ENCODE measurements at regions not wholly inside any gene's neighbourhood (a gene's known extent, or its start where the extent isn't known, plus 50 kb on each side); places are given as distances from the start of the nearest gene placed in this dataset.

DNA sequence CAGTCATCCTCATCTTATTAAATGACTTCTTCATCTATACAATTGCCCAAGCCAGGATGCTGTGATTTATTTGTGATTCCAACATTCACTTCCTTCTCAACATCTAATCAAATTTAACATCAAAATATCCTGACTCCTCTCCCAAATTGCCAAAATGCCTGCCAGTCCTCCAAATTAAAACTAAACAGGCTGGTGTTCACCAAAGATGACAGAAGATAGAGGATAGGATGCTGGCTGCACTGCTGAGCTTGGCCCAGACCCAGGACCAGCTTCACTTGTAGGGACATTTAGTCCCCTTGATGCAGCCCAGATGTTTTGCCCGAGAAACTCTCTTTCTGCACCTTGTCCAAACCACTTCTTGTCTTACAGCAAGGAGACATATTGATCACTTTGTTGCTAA lies 540.0 kb upstream of the CNTNAP5 start:
- Histone ChIP-seq H2AFZ (ENCODE audit: low read depth) (no peak overlapping the region), H3K9me3 (no peaks in the 10 kb centered on the region), H3K27ac (ENCODE audit: low read depth in 2 of 2, low read length in 1 of 2) (peak overlapping the region in 1 of 2 experiments; percentile 22; a peak in 1 of 4 replicates), H4K20me1 (ENCODE audit: insufficient read depth) (no peaks in the 10 kb centered on the region), H3K36me3 (replicated peaks in 1 of 2; ENCODE audit: control insufficient read depth in 1 of 2, insufficient read depth in 2 of 2, low read length in 1 of 2) (no peaks in the 10 kb centered on the region), H3K4me2 (no peak overlapping the region), H3K4me3 (ENCODE audit: low read depth in 2 of 2, low read length in 1 of 2) (no peak overlapping the region), H3K9ac (no peak overlapping the region), H3K9me2 (no peaks in the 10 kb centered on the region), H3K27me3 (ENCODE audit: insufficient read depth) (no peaks in the 10 kb centered on the region), H3F3A (replicated peaks; ENCODE audit: insufficient read depth) (no peaks in the 10 kb centered on the region), H3K79me2 (ENCODE audit: insufficient read depth) (no peaks in the 10 kb centered on the region), H3K4me1 (ENCODE audit: control insufficient read depth in 1 of 2, insufficient read depth in 2 of 2, low read depth in 1 of 2, low read length in 1 of 2) (peaks cover 0 to 4% of the 10 kb centered on the region in 2 experiments; a peak in 2 of 4 replicates)
- TF ChIP-seq GATA2 (CRISPR knock-in tag; IDR thresholded peaks at IDR 0.05) (peak; percentile 67), SIN3A (IDR thresholded peaks at IDR 0.05; ENCODE audit: borderline replicate concordance, low read depth, low read length) (no peak), EP300 (IDR thresholded peaks at IDR 0.05; ENCODE audit: borderline replicate concordance in 1 of 2, low read depth in 1 of 2, low read length in 1 of 2) (peak in 1 of 2 experiments; percentile 56; a peak in 1 of 4 replicates)
- ChIA-PET POLR2A (no interaction called here), CTCF (no interaction called here)
- peak; percentile 15 for DNase-seq
- 0% methylated on average over 1 of the region's 1 CpG for WGBS (ENCODE audit: low lambda C conversion rate)

DNA sequence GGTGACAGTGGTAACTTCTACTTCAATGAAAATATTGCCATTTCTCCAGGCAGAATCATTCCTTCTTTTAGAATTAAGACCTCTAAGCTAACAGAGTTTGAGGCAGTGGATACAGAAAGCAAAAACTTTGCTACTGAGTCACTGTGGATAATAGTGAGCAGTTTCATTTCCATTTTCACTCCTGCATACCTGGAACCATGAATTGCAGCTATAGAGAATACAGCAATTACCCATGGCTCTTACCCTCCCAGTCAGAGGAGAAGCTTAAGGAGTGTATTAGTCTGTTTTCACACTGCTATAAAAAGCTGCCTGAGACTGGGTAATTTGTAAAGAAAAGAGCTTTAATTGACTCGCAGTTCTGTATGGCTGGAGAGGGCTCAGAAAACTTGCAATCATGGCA lies 531.4 kb upstream of the CNTNAP5 start:
- Histone ChIP-seq H3K36me3 (replicated peaks in 1 of 2; ENCODE audit: control insufficient read depth in 1 of 2, insufficient read depth in 2 of 2, low read length in 1 of 2) (no peaks in the 10 kb centered on the region), H3K27me3 (ENCODE audit: insufficient read depth) (no peaks in the 10 kb centered on the region), H3K9ac (no peak overlapping the region), H3K27ac (ENCODE audit: low read depth in 2 of 2, low read length in 1 of 2) (no peak overlapping the region), H3K4me2 (no peak overlapping the region), H3K79me2 (ENCODE audit: insufficient read depth) (no peaks in the 10 kb centered on the region), H4K20me1 (ENCODE audit: insufficient read depth) (no peaks in the 10 kb centered on the region), H3K4me1 (ENCODE audit: control insufficient read depth in 1 of 2, insufficient read depth in 2 of 2, low read depth in 1 of 2, low read length in 1 of 2) (no peaks in the 10 kb centered on the region), H3K4me3 (ENCODE audit: low read depth in 2 of 2, low read length in 1 of 2) (no peak overlapping the region), H2AFZ (ENCODE audit: low read depth) (no peak overlapping the region), H3K9me2 (no peaks in the 10 kb centered on the region), H3F3A (replicated peaks; ENCODE audit: insufficient read depth) (no peaks in the 10 kb centered on the region), H3K9me3 (no peaks in the 10 kb centered on the region)
- TF ChIP-seq SMC3 (IDR thresholded peaks at IDR 0.05; ENCODE audit: low read depth, low read length), result no peak
- WGBS (ENCODE audit: low lambda C conversion rate), result 25% methylated on average over 1 of the region's 1 CpG
- ChIA-PET CTCF (no interaction called here), POLR2A (no interaction called here)
- DNase-seq, result no peak

- POLR2A ChIA-PET, result no interaction called here
- Histone ChIP-seq H3K27me3 (ENCODE audit: insufficient read depth) (no peaks in the 10 kb centered on the region), H3K4me3 (ENCODE audit: low read depth in 2 of 2, low read length in 1 of 2) (no peak overlapping the region), H3K9ac (no peak overlapping the region), H3F3A (replicated peaks; ENCODE audit: insufficient read depth) (no peaks in the 10 kb centered on the region), H3K27ac (ENCODE audit: low read depth in 2 of 2, low read length in 1 of 2) (no peak overlapping the region), H3K79me2 (ENCODE audit: insufficient read depth) (no peaks in the 10 kb centered on the region), H3K4me2 (no peak overlapping the region), H4K20me1 (ENCODE audit: insufficient read depth) (no peaks in the 10 kb centered on the region), H3K4me1 (ENCODE audit: control insufficient read depth in 1 of 2, insufficient read depth in 2 of 2, low read depth in 1 of 2, low read length in 1 of 2) (no peaks in the 10 kb centered on the region), H2AFZ (ENCODE audit: low read depth) (no peak overlapping the region), H3K36me3 (replicated peaks in 1 of 2; ENCODE audit: control insufficient read depth in 1 of 2, insufficient read depth in 2 of 2, low read length in 1 of 2) (no peaks in the 10 kb centered on the region), H3K9me3 (no peaks in the 10 kb centered on the region), H3K9me2 (no peaks in the 10 kb centered on the region)
- no peak for DNase-seq
- CTCF ChIA-PET, result no interaction called here
- whole genome bisulfite sequencing (ENCODE audit: low lambda C conversion rate), result 22% methylated on average over 3 of the region's 3 CpGs
- TF ChIP-seq NRF1 (IDR thresholded peaks at IDR 0.05; ENCODE audit: low read depth, low read length) (no peak), TAF1 (IDR thresholded peaks at IDR 0.05; ENCODE audit: borderline replicate concordance, low read depth, low read length) (no peak), GATA2 (CRISPR knock-in tag; IDR thresholded peaks at IDR 0.05) (no peak), MEF2A (IDR thresholded peaks at IDR 0.05; ENCODE audit: borderline replicate concordance, low read depth) (no peak), FOXJ3 (CRISPR knock-in tag; IDR thresholded peaks at IDR 0.05) (no peak), RXRA (IDR thresholded peaks at IDR 0.05; ENCODE audit: borderline replicate concordance, low read depth) (no peak), FOSL2 (IDR thresholded peaks at IDR 0.05; ENCODE audit: borderline replicate concordance, low read depth) (no peak), RFX5 (IDR thresholded peaks at IDR 0.05; ENCODE audit: low read length) (no peak), ZBTB33 (IDR thresholded peaks at IDR 0.05; ENCODE audit: borderline replicate concordance, low read depth) (no peak), TEAD4 (IDR thresholded peaks at IDR 0.05; ENCODE audit: borderline replicate concordance, insufficient read depth) (no peak), IRF3 (IDR thresholded peaks at IDR 0.05; ENCODE audit: low read depth, low read length) (no peak), YY1 (IDR thresholded peaks at IDR 0.05; ENCODE audit: low read depth) (no peak), NFIC (IDR thresholded peaks at IDR 0.05; ENCODE audit: borderline replicate concordance) (no peak)
- TF ChIP-seq, protein P1, sequence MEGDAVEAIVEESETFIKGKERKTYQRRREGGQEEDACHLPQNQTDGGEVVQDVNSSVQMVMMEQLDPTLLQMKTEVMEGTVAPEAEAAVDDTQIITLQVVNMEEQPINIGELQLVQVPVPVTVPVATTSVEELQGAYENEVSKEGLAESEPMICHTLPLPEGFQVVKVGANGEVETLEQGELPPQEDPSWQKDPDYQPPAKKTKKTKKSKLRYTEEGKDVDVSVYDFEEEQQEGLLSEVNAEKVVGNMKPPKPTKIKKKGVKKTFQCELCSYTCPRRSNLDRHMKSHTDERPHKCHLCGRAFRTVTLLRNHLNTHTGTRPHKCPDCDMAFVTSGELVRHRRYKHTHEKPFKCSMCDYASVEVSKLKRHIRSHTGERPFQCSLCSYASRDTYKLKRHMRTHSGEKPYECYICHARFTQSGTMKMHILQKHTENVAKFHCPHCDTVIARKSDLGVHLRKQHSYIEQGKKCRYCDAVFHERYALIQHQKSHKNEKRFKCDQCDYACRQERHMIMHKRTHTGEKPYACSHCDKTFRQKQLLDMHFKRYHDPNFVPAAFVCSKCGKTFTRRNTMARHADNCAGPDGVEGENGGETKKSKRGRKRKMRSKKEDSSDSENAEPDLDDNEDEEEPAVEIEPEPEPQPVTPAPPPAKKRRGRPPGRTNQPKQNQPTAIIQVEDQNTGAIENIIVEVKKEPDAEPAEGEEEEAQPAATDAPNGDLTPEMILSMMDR (IDR thresholded peaks at IDR 0.05), result no peak
- TF ChIP-seq, protein P2, sequence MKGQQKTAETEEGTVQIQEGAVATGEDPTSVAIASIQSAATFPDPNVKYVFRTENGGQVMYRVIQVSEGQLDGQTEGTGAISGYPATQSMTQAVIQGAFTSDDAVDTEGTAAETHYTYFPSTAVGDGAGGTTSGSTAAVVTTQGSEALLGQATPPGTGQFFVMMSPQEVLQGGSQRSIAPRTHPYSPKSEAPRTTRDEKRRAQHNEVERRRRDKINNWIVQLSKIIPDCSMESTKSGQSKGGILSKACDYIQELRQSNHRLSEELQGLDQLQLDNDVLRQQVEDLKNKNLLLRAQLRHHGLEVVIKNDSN (IDR thresholded peaks at IDR 0.05; ENCODE audit: borderline replicate concordance, low read depth), result no peak
Measured at GRCh38 chr2:123495241-123495640, 529.8 kb upstream of the CNTNAP5 start.

Measured in SK-N-SH (cell line).